Inferior parietal cortex (tissue), 1 donor: ENCODE measurements at regions not wholly inside any gene's neighbourhood (a gene's known extent, or its start where the extent isn't known, plus 50 kb on each side); places are given as distances from the start of the nearest gene placed in this dataset.
A peak's percentile ranks its signal among the peaks of the same experiment; 100 is the strongest.
"Not testable (repeated sequence)": the region's sequence is repeated elsewhere in the genome, so short reads cannot be mapped to it uniquely, and the experiment has no call there.

Experiments
- DNase-seq: peaks from one replicate; pipeline ENCODE4 v3.0.0-alpha.2; 2016; ENCODE audit errors: extremely low spot score

- DNase-seq = not testable (repeated sequence)
Observed at GRCh38 chr1:144140243-144140642, 168.5 kb upstream of the FAM72C start.

- DNase-seq = not testable (repeated sequence)
Observed at GRCh38 chr1:144105006-144105405, 133.2 kb upstream of the FAM72C start.

DNA sequence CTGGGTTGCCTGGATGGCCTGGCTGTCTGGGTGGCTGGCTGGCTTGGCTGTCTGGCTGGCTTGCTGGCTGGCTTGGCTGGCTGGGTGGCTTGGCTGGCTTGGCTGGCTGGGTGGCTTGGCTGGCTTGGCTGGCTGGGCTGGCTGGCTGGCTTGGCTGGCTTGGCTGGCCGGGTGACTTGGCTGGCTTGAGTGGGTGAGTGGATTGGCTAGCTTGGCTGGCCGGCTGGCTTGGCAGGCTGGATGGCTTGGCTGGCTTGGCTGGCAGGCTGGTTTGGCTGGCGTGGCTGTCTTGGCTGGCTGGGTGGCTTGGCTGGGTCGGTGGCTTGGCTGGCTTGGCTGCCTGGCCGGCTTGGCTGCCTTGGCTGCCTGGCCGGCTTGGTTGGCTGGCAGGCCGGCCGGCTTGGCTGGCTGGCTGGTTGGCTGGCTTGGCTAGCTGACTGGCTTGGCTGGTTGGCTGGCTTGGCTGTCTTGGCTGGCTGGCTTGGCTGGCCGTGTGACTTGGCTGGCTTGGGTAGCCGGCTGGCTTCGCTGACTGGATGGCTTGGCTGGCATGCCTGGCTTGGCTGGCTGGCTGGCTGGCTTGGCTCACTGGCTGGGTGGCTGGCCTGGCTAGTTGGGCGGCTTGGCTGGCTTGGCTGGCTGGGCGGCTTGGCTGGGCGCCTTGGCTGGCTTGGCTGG lies 132.4 kb upstream of the FAM72C start:
- peak; percentile 0 for DNase-seq

GRCh38 chr1:144103156-144103880 lies 131.5 kb upstream of the FAM72C start:
- not testable (repeated sequence) for DNase-seq

- DNase-seq = not testable (repeated sequence)
Observed at GRCh38 chr1:144102046-144102745, 130.4 kb upstream of the FAM72C start.

DNA sequence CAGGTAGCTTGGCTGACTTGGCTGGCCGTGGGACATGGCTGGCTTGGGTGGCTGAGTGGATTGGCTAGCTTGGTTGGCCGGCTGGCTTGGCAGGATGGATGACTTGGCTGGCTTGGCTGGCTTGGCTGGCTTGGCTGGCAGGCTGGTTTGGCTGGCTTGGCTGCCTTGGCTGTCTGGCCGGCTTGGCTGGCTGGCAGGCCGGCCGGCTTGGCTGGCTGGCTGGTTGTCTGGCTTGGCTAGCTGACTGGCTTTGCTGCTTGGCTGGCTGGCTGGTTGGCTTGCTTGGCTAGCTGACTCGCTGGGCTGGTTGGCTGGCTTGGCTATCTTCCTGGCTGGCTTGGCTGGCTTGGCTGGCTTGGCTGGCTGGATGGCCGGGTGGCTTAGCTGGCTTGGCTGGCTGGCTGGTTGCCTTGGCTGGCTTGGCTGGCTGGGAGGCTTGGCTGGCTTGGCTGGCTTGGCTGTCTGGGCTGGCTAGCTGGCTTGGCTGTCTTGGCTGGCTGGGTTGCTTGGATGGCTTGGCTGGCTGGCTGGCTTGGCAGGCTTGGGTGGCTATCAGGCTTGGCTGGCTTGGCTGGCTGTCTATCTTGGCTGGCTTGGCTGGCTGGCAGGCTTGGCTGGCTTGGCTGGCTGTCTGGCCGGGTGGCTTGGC lies 129.7 kb upstream of the FAM72C start:
- DNase-seq = no peak

- DNase-seq = not testable (repeated sequence)
Observed at GRCh38 chr1:144077167-144077841, 105.5 kb upstream of the FAM72C start.

- not testable (repeated sequence) for DNase-seq
Observed at GRCh38 chr1:144076646-144077045, 104.9 kb upstream of the FAM72C start.

- not testable (repeated sequence) for DNase-seq
Observed at GRCh38 chr1:144070394-144071053, 98.7 kb upstream of the FAM72C start.

DNA sequence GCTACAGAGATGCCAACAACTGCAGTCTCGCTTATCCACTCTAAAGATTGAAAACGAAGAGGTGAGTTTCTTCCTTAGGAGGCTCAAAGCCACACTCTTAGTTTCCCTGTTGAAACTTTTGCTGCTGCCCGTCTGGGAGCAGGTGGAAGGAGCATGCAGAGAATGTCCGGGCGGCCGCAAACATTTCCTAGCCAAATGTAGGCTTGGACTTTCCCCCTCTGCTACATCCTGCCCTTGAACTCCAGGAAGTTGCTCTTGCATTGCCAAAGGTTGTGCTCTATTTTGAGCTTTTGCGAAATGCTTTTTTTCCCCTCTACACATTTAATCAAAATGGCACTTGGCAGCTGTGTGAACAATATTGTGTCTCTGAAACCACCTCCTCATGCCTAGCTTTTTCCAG lies 95.3 kb upstream of the FAM72C start:
- not testable (repeated sequence) for DNase-seq

GRCh38 chr1:144066071-144066813 lies 94.5 kb upstream of the FAM72C start:
- DNase-seq = not testable (repeated sequence)

GRCh38 chr1:144065299-144066060 lies 93.7 kb upstream of the FAM72C start:
- DNase-seq = not testable (repeated sequence)

- not testable (repeated sequence) for DNase-seq
Observed at GRCh38 chr1:144049365-144049764, 77.6 kb upstream of the FAM72C start.

- DNase-seq = not testable (repeated sequence)
Observed at GRCh38 chr1:144046645-144047044, 74.9 kb upstream of the FAM72C start.

GRCh38 chr1:144045751-144046546 lies 74.2 kb upstream of the FAM72C start:
- DNase-seq = peak; percentile 1

GRCh38 chr1:144042251-144042650 lies 70.5 kb upstream of the FAM72C start:
- DNase-seq = not testable (repeated sequence)

GRCh38 chr1:144040293-144040692 lies 68.5 kb upstream of the FAM72C start:
- DNase-seq = not testable (repeated sequence)

GRCh38 chr1:144034045-144034444 lies 62.3 kb upstream of the FAM72C start:
- not testable (repeated sequence) for DNase-seq
